GM12878 (cell line): ENCODE measurements at regions not wholly inside any gene's neighbourhood (a gene's known extent, or its start where the extent isn't known, plus 50 kb on each side); places are given as distances from the start of the nearest gene placed in this dataset.

ENCODE experiments used
- CTCF ChIP-seq, 3 experiments: IDR thresholded peaks in 2 of 3; conservative IDR thresholded peaks in 1 of 3; 2 replicates each; pipeline ENCODE4 v1.5.1; 2011; ENCODE audit warnings: low read depth in 3 of 3, low read length in 3 of 3, mild to moderate bottlenecking in 3 of 3, control low read depth in 2 of 3, moderate library complexity in 2 of 3, inconsistent platforms in 1 of 3, mixed read lengths in 1 of 3; ENCODE audit not compliant: control insufficient read depth in 2 of 3, insufficient read depth in 1 of 3; ENCODE audit errors: extremely low read depth in 1 of 3
- EP300 ChIP-seq, 2 experiments: fragments of 150-350 bp in 1 of 2; IDR thresholded peaks; 2 replicates each; pipeline ENCODE4 v1.6.1; 2011 to 2012; ENCODE audit warnings: low read depth in 2 of 2, low read length in 2 of 2, borderline replicate concordance in 1 of 2, improper control_type of control experiment in 1 of 2, inconsistent platforms in 1 of 2; ENCODE audit not compliant: control insufficient read depth in 1 of 2
- FOS ChIP-seq: IDR thresholded peaks from 3 replicates; pipeline ENCODE4 v1.6.1; 2011; ENCODE audit warnings: borderline replicate concordance; ENCODE audit not compliant: insufficient read length; ENCODE audit errors: extremely low read depth
- MTA2 ChIP-seq: fragments of 450-650 bp; IDR thresholded peaks from 2 replicates; pipeline ENCODE4 v1.6.1; 2016; ENCODE audit warnings: low read depth, mild to moderate bottlenecking, moderate library complexity
- MYC ChIP-seq: IDR thresholded peaks from 2 replicates; pipeline ENCODE4 v1.6.1; 2011; ENCODE audit warnings: mild to moderate bottlenecking, low read length, moderate library complexity, inconsistent platforms; ENCODE audit not compliant: insufficient read depth, insufficient replicate concordance, insufficient read length, severe bottlenecking
- PAX5 ChIP-seq: IDR thresholded peaks from 2 replicates; pipeline ENCODE4 v1.6.1; 2011; ENCODE audit warnings: low read depth, low read length, borderline replicate concordance
- POLR2A ChIP-seq: IDR thresholded peaks from 2 replicates; pipeline ENCODE4 v1.6.1; 2011; ENCODE audit warnings: low read depth, mild to moderate bottlenecking, low read length
- PRDM15 ChIP-seq: fragments of 450-650 bp; formaldehyde crosslinking; IDR thresholded peaks from 2 replicates; pipeline ENCODE4 v1.4.0; 2020; ENCODE audit warnings: mild to moderate bottlenecking, moderate library complexity
- RAD21 ChIP-seq: IDR thresholded peaks from 2 replicates; pipeline ENCODE4 v1.6.1; 2011; ENCODE audit warnings: mild to moderate bottlenecking, low read depth, low read length, moderate library complexity; ENCODE audit not compliant: insufficient read depth
- RELA ChIP-seq: fragments of 450-650 bp; IDR thresholded peaks from 2 replicates; pipeline ENCODE4 v1.8.0; 2014; ENCODE audit warnings: borderline replicate concordance; ENCODE audit not compliant: partially characterized antibody
- REST ChIP-seq: IDR thresholded peaks from 2 replicates; pipeline ENCODE4 v1.6.1; 2012; ENCODE audit warnings: mild to moderate bottlenecking, low read depth, low read length
- SREBF1 ChIP-seq: IDR thresholded peaks from 2 replicates; pipeline ENCODE4 v1.6.1; 2012; ENCODE audit warnings: mild to moderate bottlenecking, low read length
- TAF1 ChIP-seq: IDR thresholded peaks from 2 replicates; pipeline ENCODE4 v1.6.1; 2011; ENCODE audit warnings: mild to moderate bottlenecking, low read depth, low read length, borderline replicate concordance
- ZNF274 ChIP-seq: IDR thresholded peaks from one replicate; pipeline ENCODE4 v1.8.0; 2011; ENCODE audit not compliant: insufficient read length, insufficient read depth

- no peak for TF ChIP-seq POLR2A
- no peak for TF ChIP-seq EP300 (IDR thresholded peaks at IDR 0.05; ENCODE audit: borderline replicate concordance in 1 of 2, control insufficient read depth in 1 of 2, low read depth in 2 of 2, low read length in 2 of 2)
- no peak for TF ChIP-seq CTCF (IDR thresholded peaks at IDR 0.05 in 2 of 3, conservative IDR thresholded peaks at IDR 0.05 in 1 of 3; ENCODE audit: control insufficient read depth in 2 of 3, extremely low read depth in 1 of 3, insufficient read depth in 1 of 3, low read depth in 3 of 3, low read length in 3 of 3)
- no peak for TF ChIP-seq TAF1
- TF ChIP-seq FOS, result no peak
- TF ChIP-seq MTA2, result no peak
- no peak for TF ChIP-seq PRDM15 (CRISPR knock-in tag)
- TF ChIP-seq SREBF1, result no peak
- no peak for TF ChIP-seq PAX5
- no peak for TF ChIP-seq REST
- TF ChIP-seq RAD21, result no peak
- no peak for TF ChIP-seq MYC
- no peak for TF ChIP-seq ZNF274
- TF ChIP-seq RELA, result no peak
These were observed 80.9 kb upstream of the OR9Q1 start for GRCh38 chr11:57942808-57943207.
